ENCODE measurements at regions not wholly inside any gene's neighbourhood (a gene's known extent, or its start where the extent isn't known, plus 50 kb on each side); places are given as distances from the start of the nearest gene placed in this dataset.

- TF ChIP-seq ISL1 (CRISPR knock-in tag; IDR thresholded peaks at IDR 0.05), result no peak
- no peak for TF ChIP-seq ZC3H10 (CRISPR knock-in tag; IDR thresholded peaks at IDR 0.05)
- no peak for TF ChIP-seq CREB5 (CRISPR knock-in tag; IDR thresholded peaks at IDR 0.05; ENCODE audit: low read depth)
- no peak for TF ChIP-seq ZFP30 (CRISPR knock-in tag; IDR thresholded peaks at IDR 0.05)
- TF ChIP-seq PATZ1 (CRISPR knock-in tag; IDR thresholded peaks at IDR 0.05; ENCODE audit: borderline replicate concordance), result no peak
- no peak for TF ChIP-seq TCF4 (CRISPR knock-in tag; IDR thresholded peaks at IDR 0.05; ENCODE audit: borderline replicate concordance)
- no peak for TF ChIP-seq TSHZ2 (CRISPR knock-in tag; IDR thresholded peaks at IDR 0.05)
Measured at GRCh38 chr12:33678221-33678964, 238.8 kb upstream of the SYT10 start.
